HG03342 (cell line): ENCODE measurements at regions not wholly inside any gene's neighbourhood (a gene's known extent, or its start where the extent isn't known, plus 50 kb on each side); places are given as distances from the start of the nearest gene placed in this dataset.

ENCODE experiments used
- ATAC-seq: cut with Tn5 transposase; IDR thresholded peaks from one replicate; pipeline ENCODE4 v1.9.1; 2021; ENCODE audit warnings: mild to moderate bottlenecking, moderate library complexity; ENCODE audit not compliant: unreplicated experiment

GRCh38 chr16:55041540-55042234 is 111.0 kb downstream of the IRX5 start:
- ATAC-seq: no peak

GRCh38 chr16:55042556-55043432 is 112.1 kb downstream of the IRX5 start:
- ATAC-seq: no peak

GRCh38 chr16:55043499-55043898 is 112.8 kb downstream of the IRX5 start:
- ATAC-seq: no peak

GRCh38 chr16:55044201-55044975 is 113.7 kb downstream of the IRX5 start:
- ATAC-seq: no peak

GRCh38 chr16:55045329-55045728 is 114.7 kb downstream of the IRX5 start:
- ATAC-seq: no peak

GRCh38 chr16:55045756-55046460 is 115.2 kb downstream of the IRX5 start:
- no peak for ATAC-seq

- no peak for ATAC-seq
Measured at GRCh38 chr16:55046513-55046912, 115.8 kb downstream of the IRX5 start.

- no peak for ATAC-seq
Measured at GRCh38 chr16:55046916-55047315, 116.3 kb downstream of the IRX5 start.

GRCh38 chr16:55047331-55047730 is 116.7 kb downstream of the IRX5 start:
- no peak for ATAC-seq

GRCh38 chr16:55047903-55048497 is 117.3 kb downstream of the IRX5 start:
- no peak for ATAC-seq

GRCh38 chr16:55048745-55049144 is 118.1 kb downstream of the IRX5 start:
- no peak for ATAC-seq

- ATAC-seq: no peak
Measured at GRCh38 chr16:55051571-55052347, 121.1 kb downstream of the IRX5 start.

- ATAC-seq: no peak
Measured at GRCh38 chr16:55052348-55052734, 121.7 kb downstream of the IRX5 start.

- ATAC-seq: no peak
Measured at GRCh38 chr16:55052741-55053415, 122.2 kb downstream of the IRX5 start.

GRCh38 chr16:55055262-55055661 is 124.6 kb downstream of the IRX5 start:
- ATAC-seq: no peak

- ATAC-seq: no peak
Measured at GRCh38 chr16:55056585-55057401, 126.1 kb downstream of the IRX5 start.

GRCh38 chr16:55057866-55058265 is 127.2 kb downstream of the IRX5 start:
- no peak for ATAC-seq

GRCh38 chr16:55058576-55058975 is 127.9 kb downstream of the IRX5 start:
- no peak for ATAC-seq
